DND-41 (cell line): ENCODE measurements at regions not wholly inside any gene's neighbourhood (a gene's known extent, or its start where the extent isn't known, plus 50 kb on each side); places are given as distances from the start of the nearest gene placed in this dataset.

Experiments
- EZH2 ChIP-seq: IDR thresholded peaks from 3 replicates; pipeline ENCODE4 v1.6.1; 2012; ENCODE audit warnings: borderline replicate concordance, low read depth, mild to moderate bottlenecking, moderate library complexity, low read length, inconsistent platforms; ENCODE audit not compliant: severe bottlenecking
- TF ChIP-seq, protein P1 (sequence below): IDR thresholded peaks from 2 replicates; pipeline ENCODE4 v1.5.1; 2012; ENCODE audit warnings: borderline replicate concordance, low read length, moderate library complexity, mild to moderate bottlenecking; ENCODE audit not compliant: poor library complexity, severe bottlenecking; ENCODE audit errors: extremely low read depth

DNA sequence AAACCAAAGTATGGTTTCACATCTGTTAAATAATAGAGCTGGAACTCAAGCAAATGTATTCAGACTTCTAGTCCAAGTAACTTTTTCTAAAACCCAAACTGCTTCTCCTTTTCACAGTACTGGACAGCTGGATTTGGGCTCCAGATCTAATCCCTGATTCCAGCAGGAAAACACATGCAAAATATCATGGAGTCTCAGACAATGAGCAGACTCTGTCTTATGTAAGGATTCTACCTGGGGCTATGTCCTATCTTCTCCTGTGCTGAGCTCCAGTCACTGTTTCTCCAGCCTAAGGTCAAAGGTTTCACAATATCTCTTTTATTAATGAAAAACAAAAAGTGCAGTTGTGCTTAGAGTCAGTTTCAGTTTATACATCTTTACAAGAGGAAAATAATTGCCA is 83.2 kb upstream of the EED start:
- TF ChIP-seq, protein P1, sequence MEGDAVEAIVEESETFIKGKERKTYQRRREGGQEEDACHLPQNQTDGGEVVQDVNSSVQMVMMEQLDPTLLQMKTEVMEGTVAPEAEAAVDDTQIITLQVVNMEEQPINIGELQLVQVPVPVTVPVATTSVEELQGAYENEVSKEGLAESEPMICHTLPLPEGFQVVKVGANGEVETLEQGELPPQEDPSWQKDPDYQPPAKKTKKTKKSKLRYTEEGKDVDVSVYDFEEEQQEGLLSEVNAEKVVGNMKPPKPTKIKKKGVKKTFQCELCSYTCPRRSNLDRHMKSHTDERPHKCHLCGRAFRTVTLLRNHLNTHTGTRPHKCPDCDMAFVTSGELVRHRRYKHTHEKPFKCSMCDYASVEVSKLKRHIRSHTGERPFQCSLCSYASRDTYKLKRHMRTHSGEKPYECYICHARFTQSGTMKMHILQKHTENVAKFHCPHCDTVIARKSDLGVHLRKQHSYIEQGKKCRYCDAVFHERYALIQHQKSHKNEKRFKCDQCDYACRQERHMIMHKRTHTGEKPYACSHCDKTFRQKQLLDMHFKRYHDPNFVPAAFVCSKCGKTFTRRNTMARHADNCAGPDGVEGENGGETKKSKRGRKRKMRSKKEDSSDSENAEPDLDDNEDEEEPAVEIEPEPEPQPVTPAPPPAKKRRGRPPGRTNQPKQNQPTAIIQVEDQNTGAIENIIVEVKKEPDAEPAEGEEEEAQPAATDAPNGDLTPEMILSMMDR: no peak
- no peak for TF ChIP-seq EZH2
